DOHH2 (cell line): ENCODE measurements at regions not wholly inside any gene's neighbourhood (a gene's known extent, or its start where the extent isn't known, plus 50 kb on each side); places are given as distances from the start of the nearest gene placed in this dataset.

Experiments
- CTCF ChIP-seq: fragments of 200-600 bp; sonication (generic); IDR thresholded peaks from one replicate; pipeline ENCODE4 v1.5.1; 2014; ENCODE audit warnings: antibody characterized with exemption, mild to moderate bottlenecking, low read depth, low read length; ENCODE audit not compliant: poor library complexity, severe bottlenecking
- EZH2phosphoT487 ChIP-seq: fragments of 200-600 bp; sonication (generic); IDR thresholded peaks from 2 replicates; pipeline ENCODE4 v1.6.1; 2017; ENCODE audit warnings: borderline replicate concordance, mild to moderate bottlenecking, antibody characterized with exemption, low read length, moderate library complexity, mixed read lengths

DNA sequence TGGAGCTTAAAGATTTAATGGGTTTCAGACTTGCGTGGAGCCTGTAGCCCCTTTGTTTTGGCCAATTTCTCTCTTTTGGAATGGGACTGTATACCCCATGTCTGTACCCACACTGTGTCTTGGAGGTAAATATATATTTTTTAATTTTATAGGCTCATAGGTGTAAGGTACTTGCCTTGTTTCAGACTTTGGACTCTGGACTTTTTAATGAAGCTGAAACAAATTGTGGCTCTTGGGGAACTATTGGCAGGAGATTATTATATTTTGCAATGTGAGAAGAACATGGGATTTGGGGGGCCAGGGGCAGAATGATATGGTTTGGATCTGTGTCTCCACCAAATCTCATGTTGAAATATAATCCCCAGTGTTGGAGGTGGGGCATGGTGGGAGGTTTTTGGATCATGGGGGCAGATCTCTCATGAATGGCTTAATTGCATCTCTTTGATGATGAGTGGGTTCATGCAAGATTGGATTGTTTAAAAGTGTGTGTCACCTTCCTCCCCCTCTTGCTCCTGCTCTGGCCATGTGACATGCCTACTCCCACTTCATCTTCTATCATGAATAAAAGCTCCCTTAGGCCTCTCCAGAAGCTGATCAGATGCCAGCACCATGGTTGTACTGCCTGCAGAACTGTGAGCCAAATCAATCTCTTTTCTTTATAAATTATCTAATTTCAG is 74.1 kb upstream of the ARHGAP20 start:
- TF ChIP-seq CTCF (no peak), EZH2phosphoT487 (no peak)
